Neural cell (in vitro differentiated cells): ENCODE measurements at regions not wholly inside any gene's neighbourhood (a gene's known extent, or its start where the extent isn't known, plus 50 kb on each side); places are given as distances from the start of the nearest gene placed in this dataset.

ENCODE experiments used
- H2AFZ ChIP-seq: fragments of 200-600, 300-800 bp; sonication (generic), shearing (Covaris generic); 2 replicates; pipeline ENCODE4 v1.6.0; 2014; ENCODE audit warnings: low read depth, mild to moderate bottlenecking, antibody characterized with exemption, low read length, moderate library complexity
- H3F3A ChIP-seq: fragments of 200-600 bp; shearing (Covaris generic); 2 replicates; pipeline ENCODE4 v1.6.1; 2016; ENCODE audit warnings: mild to moderate bottlenecking, moderate library complexity, mixed read lengths, antibody characterized with exemption, low read length; ENCODE audit not compliant: insufficient read depth, poor library complexity, severe bottlenecking
- H3K27ac ChIP-seq: fragments of 200-600, 300-800 bp; sonication (generic), shearing (Covaris generic); 2 replicates; pipeline ENCODE4 v1.5.1; 2014; ENCODE audit warnings: mild to moderate bottlenecking, low read length, moderate library complexity
- H3K27me3 ChIP-seq: fragments of 300-800, 200-600 bp; sonication (generic), shearing (Covaris generic); 2 replicates; pipeline ENCODE4 v1.6.0; 2014; ENCODE audit warnings: mild to moderate bottlenecking, low read depth, low read length, moderate library complexity; ENCODE audit not compliant: insufficient read depth
- H3K36me3 ChIP-seq: fragments of 300-800, 200-600 bp; sonication (generic), shearing (Covaris generic); 2 replicates; pipeline ENCODE4 v1.5.1; 2014; ENCODE audit warnings: mild to moderate bottlenecking, antibody characterized with exemption, low read length, moderate library complexity; ENCODE audit not compliant: insufficient read depth
- H3K4me2 ChIP-seq: fragments of 300-800, 200-600 bp; sonication (generic), shearing (Covaris generic); 2 replicates; pipeline ENCODE4 v1.6.0; 2014; ENCODE audit warnings: mild to moderate bottlenecking, low read length
- H3K4me3 ChIP-seq: fragments of 300-800, 200-600 bp; sonication (generic), shearing (Covaris generic); 2 replicates; pipeline ENCODE4 v1.5.1; 2014; ENCODE audit warnings: mild to moderate bottlenecking, low read length, moderate library complexity
- H3K79me2 ChIP-seq: fragments of 200-600 bp; shearing (Covaris generic); replicated peaks from 2 replicates; pipeline ENCODE4 v1.6.0; 2014; ENCODE audit warnings: mild to moderate bottlenecking, low read length, moderate library complexity; ENCODE audit not compliant: insufficient read depth
- H3K9ac ChIP-seq: fragments of 300-800, 200-600 bp; sonication (generic), shearing (Covaris generic); 2 replicates; pipeline ENCODE4 v1.6.1; 2016; ENCODE audit warnings: mild to moderate bottlenecking, low read length, mixed read lengths
- H3K9me2 ChIP-seq: fragments of 200-600 bp; shearing (Covaris generic); 2 replicates; pipeline ENCODE4 v1.6.1; 2016; ENCODE audit warnings: mild to moderate bottlenecking, low read length, mixed read lengths; ENCODE audit not compliant: insufficient read depth
- H3K9me3 ChIP-seq: fragments of 200-600, 300-800 bp; sonication (generic), shearing (Covaris generic); 2 replicates; pipeline ENCODE4 v1.6.1; 2016; ENCODE audit warnings: mild to moderate bottlenecking, mixed run types, low read length, moderate library complexity, mixed read lengths
- H4K20me1 ChIP-seq: fragments of 200-600 bp; shearing (Covaris generic); 2 replicates; pipeline ENCODE4 v1.6.1; 2016; ENCODE audit warnings: mild to moderate bottlenecking, mixed run types; ENCODE audit not compliant: insufficient read depth
- CTCF ChIP-seq: fragments of 450-650 bp; IDR thresholded peaks from 2 replicates; pipeline ENCODE4 v1.5.1; 2014; ENCODE audit warnings: antibody characterized with exemption, mild to moderate bottlenecking, moderate library complexity; ENCODE audit not compliant: poor library complexity, severe bottlenecking
- EP300 ChIP-seq: fragments of 450-650 bp; conservative IDR thresholded peaks from 2 replicates; pipeline ENCODE4 v1.6.1; 2014; ENCODE audit warnings: antibody characterized with exemption, mild to moderate bottlenecking, moderate library complexity; ENCODE audit not compliant: poor library complexity, severe bottlenecking
- EZH2 ChIP-seq: fragments of 200-600, 300-800 bp; shearing (Covaris generic), sonication (generic); IDR thresholded peaks from 2 replicates; pipeline ENCODE4 v1.6.1; 2014; ENCODE audit warnings: antibody characterized with exemption, low read length, borderline replicate concordance, mild to moderate bottlenecking; ENCODE audit not compliant: insufficient read depth, poor library complexity, severe bottlenecking
- MXI1 ChIP-seq: fragments of 450-650 bp; conservative IDR thresholded peaks from 2 replicates; pipeline ENCODE4 v1.6.1; 2014; ENCODE audit warnings: antibody characterized with exemption, mild to moderate bottlenecking; ENCODE audit not compliant: poor library complexity, severe bottlenecking
- POLR2AphosphoS5 ChIP-seq: IDR thresholded peaks from 2 replicates; pipeline ENCODE4 v1.6.1; 2012
- RAD21 ChIP-seq: fragments of 450-650 bp; conservative IDR thresholded peaks from 2 replicates; pipeline ENCODE4 v1.6.1; 2014; ENCODE audit warnings: antibody characterized with exemption, mild to moderate bottlenecking, moderate library complexity
- REST ChIP-seq: IDR thresholded peaks from 2 replicates; pipeline ENCODE4 v1.6.1; 2012; ENCODE audit warnings: borderline replicate concordance
- SMC3 ChIP-seq: fragments of 450-650 bp; conservative IDR thresholded peaks from 2 replicates; pipeline ENCODE4 v1.6.1; 2014; ENCODE audit warnings: antibody characterized with exemption, mild to moderate bottlenecking, moderate library complexity; ENCODE audit not compliant: poor library complexity
- TAF1 ChIP-seq: IDR thresholded peaks from 2 replicates; pipeline ENCODE4 v1.6.1; 2012; ENCODE audit warnings: low read depth

GRCh38 chr2:128980475-128980874, 661.8 kb upstream of the HS6ST1 start:
- TF ChIP-seq CTCF (no peak), POLR2AphosphoS5 (no peak), REST (no peak), RAD21 (no peak), TAF1 (no peak), SMC3 (no peak), EP300 (no peak), EZH2 (no peak), MXI1 (no peak)
- H3K9ac ChIP-seq, result no peak overlapping the region
- H3K4me2 ChIP-seq, result no peak overlapping the region
- H2AFZ ChIP-seq, result no peak overlapping the region
- H3K36me3 ChIP-seq, result no peaks in the 10 kb centered on the region
- no peaks in the 10 kb centered on the region for H3K27me3 ChIP-seq
- no peak overlapping the region for H3K4me3 ChIP-seq
- no peak overlapping the region for H3K27ac ChIP-seq
- no peaks in the 10 kb centered on the region for H3F3A ChIP-seq
- no peaks in the 10 kb centered on the region for H3K9me2 ChIP-seq
- H3K79me2 ChIP-seq, result no peaks in the 10 kb centered on the region
- no peaks in the 10 kb centered on the region for H4K20me1 ChIP-seq
- H3K9me3 ChIP-seq, result no peaks in the 10 kb centered on the region

GRCh38 chr2:128981353-128981752, 662.7 kb upstream of the HS6ST1 start:
- no peaks in the 10 kb centered on the region for H3K79me2 ChIP-seq
- H3K9ac ChIP-seq, result no peak overlapping the region
- H3K9me2 ChIP-seq, result no peaks in the 10 kb centered on the region
- H3K36me3 ChIP-seq, result no peaks in the 10 kb centered on the region
- no peak overlapping the region for H3K27ac ChIP-seq
- H4K20me1 ChIP-seq, result no peaks in the 10 kb centered on the region
- H3K4me3 ChIP-seq, result no peak overlapping the region
- no peak overlapping the region for H3K4me2 ChIP-seq
- H3F3A ChIP-seq, result no peaks in the 10 kb centered on the region
- H3K9me3 ChIP-seq, result no peaks in the 10 kb centered on the region
- TF ChIP-seq RAD21, result no peak
- no peak for TF ChIP-seq EP300
- TF ChIP-seq EZH2, result no peak
- no peak for TF ChIP-seq POLR2AphosphoS5
- no peak for TF ChIP-seq TAF1
- no peak for TF ChIP-seq SMC3
- TF ChIP-seq MXI1, result no peak
- TF ChIP-seq REST, result no peak
- no peak for TF ChIP-seq CTCF
- H3K27me3 ChIP-seq, result no peaks in the 10 kb centered on the region
- H2AFZ ChIP-seq, result no peak overlapping the region
